Sigmoid colon (tissue), 4 donors: ENCODE measurements at regions not wholly inside any gene's neighbourhood (a gene's known extent, or its start where the extent isn't known, plus 50 kb on each side); places are given as distances from the start of the nearest gene placed in this dataset.

Source experiments
- CTCF ChIP-seq, 4 experiments: fragments of 450-650 bp in 3 of 4; fragments of 200-600 bp in 1 of 4; IDR thresholded peaks; one replicate each; pipeline ENCODE4 v1.5.1; 2016 to 2019; ENCODE audit warnings: antibody characterized with exemption in 4 of 4, mild to moderate bottlenecking in 3 of 4, moderate library complexity in 2 of 4
- EP300 ChIP-seq, 4 donors: sonication (generic); formaldehyde crosslinking; IDR thresholded peaks; one replicate each; pipeline ENCODE4 v1.6.1; 2017; ENCODE audit warnings: antibody characterized with exemption in 4 of 4
- POLR2A ChIP-seq, 2 donors: fragments of 450-650 bp; IDR thresholded peaks; one replicate each; pipeline ENCODE4 v1.6.1; 2016; ENCODE audit warnings: antibody characterized with exemption in 2 of 2, mild to moderate bottlenecking in 2 of 2, moderate library complexity in 2 of 2

GRCh38 chr15:53247041-53247708 lies 457.0 kb upstream of the ONECUT1 start:
- TF ChIP-seq POLR2A (IDR thresholded peaks at IDR 0.05) (no peak), CTCF (IDR thresholded peaks at IDR 0.05) (no peak), EP300 (IDR thresholded peaks at IDR 0.05) (no peak)
